HepG2 (cell line): ENCODE measurements at regions not wholly inside any gene's neighbourhood (a gene's known extent, or its start where the extent isn't known, plus 50 kb on each side); places are given as distances from the start of the nearest gene placed in this dataset.

Experiments used
- ATAC-seq: fragments of 200-7000 bp; cut with Tn5 transposase; 3 replicates; pipeline ENCODE4 v1.9.1; 2020; ENCODE audit warnings: mild to moderate bottlenecking, moderate library complexity
- BruUV-seq: library from RNA; stranded (reverse); fragments of 400-500 nt; replicated peaks from 2 replicates; lab custom pipeline; 2021; lab: Mats Ljungman, UMichigan
- CTCF ChIA-PET: fragments of 300-600 bp; formaldehyde crosslinking; extraction: SDS; loops from one replicate; lab custom pipeline; 2021; ENCODE audit warnings: low total read pairs, inconsistent platforms, low intra/inter-chr PET ratio; lab: Yijun Ruan, JAX
- POLR2A ChIA-PET: fragments of 350-600 bp; sonication (Branson Sonifier 250); formaldehyde crosslinking; loops from one replicate; lab custom pipeline; 2020; ENCODE audit warnings: antibody characterized with exemption, inconsistent platforms; lab: Yijun Ruan, JAX
- DNase-seq: peaks from one replicate; pipeline ENCODE4 v3.0.0-alpha.2; 2015; ENCODE audit warnings: low spot score
- FAIRE-seq: peaks from 3 replicates; lab custom pipeline; 2011; peaks lifted over from hg19 to GRCh38; lab: Jason Lieb, UNC
- H2AFZ ChIP-seq: one replicate; pipeline ENCODE4 v1.6.1; 2011; ENCODE audit warnings: low read length, inconsistent platforms
- H3K27ac ChIP-seq: fragments of 300-600 bp; 3 replicates; pipeline ENCODE4 v1.8.0; 2011; ENCODE audit warnings: mixed run types, mild to moderate bottlenecking, mixed read lengths, low read length, inconsistent platforms; ENCODE audit not compliant: insufficient read depth; ENCODE audit errors: extremely low read length
- H3K27me3 ChIP-seq, 2 experiments: fragments of 200-600 bp in 1 of 2; 2 replicates in 1 of 2; 3 replicates in 1 of 2; pipeline versions ENCODE4 v1.6.0 to v1.8.0; 2011; ENCODE audit warnings: low read length in 2 of 2, mild to moderate bottlenecking in 2 of 2, moderate library complexity in 2 of 2, inconsistent platforms in 1 of 2; ENCODE audit not compliant: insufficient read depth in 2 of 2, control insufficient read depth in 1 of 2
- H3K36me3 ChIP-seq, 2 experiments: fragments of 200-600 bp in 1 of 2; replicated peaks in 1 of 2; 2 replicates in 1 of 2; 3 replicates in 1 of 2; pipeline versions ENCODE4 v1.5.1 to v1.8.0; 2011; ENCODE audit warnings: low read length in 2 of 2, inconsistent platforms in 1 of 2; ENCODE audit not compliant: insufficient read depth in 2 of 2, control insufficient read depth in 1 of 2
- H3K4me1 ChIP-seq: 2 replicates; pipeline ENCODE4 v1.5.1; 2012; ENCODE audit warnings: low read length, inconsistent platforms; ENCODE audit not compliant: insufficient read depth
- H3K4me2 ChIP-seq: 2 replicates; pipeline ENCODE4 v1.6.0; 2011; ENCODE audit warnings: low read depth, low read length, inconsistent platforms
- H3K4me3 ChIP-seq, 3 experiments: fragments of 200-600 bp in 1 of 3; sonication (generic), shearing (Covaris generic) in 1 of 3; replicated peaks in 1 of 3; 2 replicates each; pipeline ENCODE4 v1.5.1; 2011 to 2016; ENCODE audit warnings: low read length in 3 of 3, inconsistent platforms in 2 of 3, low read depth in 2 of 3, mild to moderate bottlenecking in 2 of 3, control low read depth in 1 of 3, mixed read lengths in 1 of 3; ENCODE audit not compliant: insufficient read depth in 1 of 3
- H3K79me2 ChIP-seq: one replicate; pipeline ENCODE4 v1.6.1; 2011; ENCODE audit warnings: low read length, inconsistent platforms; ENCODE audit not compliant: insufficient read depth
- H3K9ac ChIP-seq: 2 replicates; pipeline ENCODE4 v1.6.0; 2011; ENCODE audit warnings: mild to moderate bottlenecking, low read depth, low read length, inconsistent platforms; ENCODE audit not compliant: insufficient read depth
- H3K9me3 ChIP-seq: 2 replicates; pipeline ENCODE4 v1.5.1; 2012; ENCODE audit warnings: mild to moderate bottlenecking, low read length
- H4K20me1 ChIP-seq: 2 replicates; pipeline ENCODE4 v1.6.0; 2011; ENCODE audit warnings: inconsistent platforms, mild to moderate bottlenecking, low read length, moderate library complexity; ENCODE audit not compliant: insufficient read depth
- GRHL1 ChIP-seq: sonication (generic); formaldehyde crosslinking; conservative IDR thresholded peaks from 2 replicates; pipeline ENCODE4 v1.8.0; 2022; ENCODE audit warnings: missing genetic modification reagents
- JUN ChIP-seq: sonication (generic); formaldehyde crosslinking; IDR thresholded peaks from 2 replicates; pipeline ENCODE4 v1.4.0; 2020; ENCODE audit warnings: mild to moderate bottlenecking, missing genetic modification reagents
- JUNB ChIP-seq: sonication (generic); formaldehyde crosslinking; IDR thresholded peaks from 2 replicates; pipeline ENCODE4 v1.8.0; 2022; ENCODE audit warnings: missing genetic modification reagents, mild to moderate bottlenecking, borderline replicate concordance
- RFXAP ChIP-seq: sonication (generic); formaldehyde crosslinking; IDR thresholded peaks from 2 replicates; pipeline ENCODE4 v1.4.0; 2020; ENCODE audit warnings: missing genetic modification reagents, borderline replicate concordance
- ZNF234 ChIP-seq: sonication (generic); formaldehyde crosslinking; conservative IDR thresholded peaks from 2 replicates; pipeline ENCODE4 v1.5.1; 2020; ENCODE audit warnings: mild to moderate bottlenecking, missing genetic modification reagents
- ZNF3 ChIP-seq: IDR thresholded peaks from 2 replicates; pipeline ENCODE4 v1.7.0; 2017; ENCODE audit warnings: inconsistent platforms
- ZNF367 ChIP-seq: sonication (generic); formaldehyde crosslinking; IDR thresholded peaks from 2 replicates; pipeline ENCODE4 v1.4.0; 2020; ENCODE audit warnings: missing genetic modification reagents, borderline replicate concordance
- WGBS: methylation state at CpG from one replicate; pipeline ENCODE4 v1.1.6; 2017; ENCODE audit warnings: low lambda C conversion rate; 5-methylcytosine and 5-hydroxymethylcytosine counted together
- in situ Hi-C: cut with HindIII; loops from 2 replicates; pipeline ENCODE4 v1.10.0; 2017; ENCODE audit warnings: low pct_unique_long_range_greater_than_20kb; ENCODE audit not compliant: extremely low pct_ligation_motif_present
- intact Hi-C: fragments of 100-400 bp; cut with micrococcal nuclease; formaldehyde crosslinking; loops from one replicate; pipeline ENCODE4 v1.10.0; 2022; ENCODE audit not compliant: unreplicated experiment
- TF ChIP-seq, protein P1 (sequence below): sonication (generic); formaldehyde crosslinking; IDR thresholded peaks from 2 replicates; pipeline ENCODE4 v1.5.0; 2020; ENCODE audit warnings: mild to moderate bottlenecking, missing genetic modification reagents
- TF ChIP-seq, protein P2 (sequence below): sonication (generic); formaldehyde crosslinking; IDR thresholded peaks from 2 replicates; pipeline ENCODE4 v1.4.0; 2020; ENCODE audit warnings: missing genetic modification reagents

DNA sequence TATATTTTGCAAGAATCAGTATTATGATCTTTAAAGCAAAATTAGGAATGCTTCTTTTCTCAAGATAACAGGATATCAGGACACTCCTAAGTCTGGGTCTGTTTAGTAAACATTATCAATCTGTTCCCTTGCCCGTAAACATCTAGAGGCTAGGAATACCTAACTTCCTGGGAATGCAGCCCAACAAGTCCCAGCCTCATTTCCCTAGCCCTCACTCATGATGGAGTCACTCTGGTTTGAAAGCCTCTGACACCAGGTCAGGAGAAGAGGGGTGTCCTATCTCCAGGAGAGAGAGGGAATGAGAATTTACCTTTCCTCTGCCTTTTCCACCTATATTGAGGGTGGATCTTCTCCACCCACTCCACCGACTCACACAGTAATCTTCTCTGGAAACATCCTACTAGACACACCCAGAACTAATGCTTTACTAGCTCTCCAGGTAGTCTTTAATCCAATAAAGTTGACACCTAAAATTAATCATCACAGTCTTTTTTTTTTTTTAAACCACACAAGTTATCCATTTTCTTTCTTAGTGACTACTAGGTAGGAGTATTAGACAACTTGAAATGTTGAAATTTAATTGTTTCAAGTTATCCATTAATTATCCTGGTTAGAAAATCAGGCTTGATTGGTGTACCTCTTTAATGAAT, 659.3 kb downstream of the USP25 start (continued):
- TF ChIP-seq, protein P1, sequence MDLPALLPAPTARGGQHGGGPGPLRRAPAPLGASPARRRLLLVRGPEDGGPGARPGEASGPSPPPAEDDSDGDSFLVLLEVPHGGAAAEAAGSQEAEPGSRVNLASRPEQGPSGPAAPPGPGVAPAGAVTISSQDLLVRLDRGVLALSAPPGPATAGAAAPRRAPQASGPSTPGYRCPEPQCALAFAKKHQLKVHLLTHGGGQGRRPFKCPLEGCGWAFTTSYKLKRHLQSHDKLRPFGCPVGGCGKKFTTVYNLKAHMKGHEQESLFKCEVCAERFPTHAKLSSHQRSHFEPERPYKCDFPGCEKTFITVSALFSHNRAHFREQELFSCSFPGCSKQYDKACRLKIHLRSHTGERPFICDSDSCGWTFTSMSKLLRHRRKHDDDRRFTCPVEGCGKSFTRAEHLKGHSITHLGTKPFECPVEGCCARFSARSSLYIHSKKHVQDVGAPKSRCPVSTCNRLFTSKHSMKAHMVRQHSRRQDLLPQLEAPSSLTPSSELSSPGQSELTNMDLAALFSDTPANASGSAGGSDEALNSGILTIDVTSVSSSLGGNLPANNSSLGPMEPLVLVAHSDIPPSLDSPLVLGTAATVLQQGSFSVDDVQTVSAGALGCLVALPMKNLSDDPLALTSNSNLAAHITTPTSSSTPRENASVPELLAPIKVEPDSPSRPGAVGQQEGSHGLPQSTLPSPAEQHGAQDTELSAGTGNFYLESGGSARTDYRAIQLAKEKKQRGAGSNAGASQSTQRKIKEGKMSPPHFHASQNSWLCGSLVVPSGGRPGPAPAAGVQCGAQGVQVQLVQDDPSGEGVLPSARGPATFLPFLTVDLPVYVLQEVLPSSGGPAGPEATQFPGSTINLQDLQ (CRISPR knock-in tag) = no peak
- no peak for TF ChIP-seq ZNF367

- WGBS = 29% methylated on average over 2 of the region's 2 CpGs
- H3K9ac ChIP-seq = no peak overlapping the region
- no peaks in the 10 kb centered on the region for H3K36me3 ChIP-seq
- no peak for DNase-seq
- ChIA-PET CTCF (interaction anchor here (0.6 kb wide), 1 partner anchor 895 kb away, joined by 3 read pairs; no protein-coding TSS in a partner anchor), POLR2A (no interaction called here)
- H3K9me3 ChIP-seq = no peaks in the 10 kb centered on the region
- H3K4me3 ChIP-seq = no peak overlapping the region
- ATAC-seq = no peak
- no peaks in the 10 kb centered on the region for H3K27me3 ChIP-seq
- no peak overlapping the region for H3K4me2 ChIP-seq
- no peak for FAIRE-seq
- H2AFZ ChIP-seq = no peak overlapping the region
- TF ChIP-seq ZNF3 = no peak
- intact Hi-C loops (no loop called here), in situ Hi-C loops (no loop called here)
- H3K79me2 ChIP-seq = no peaks in the 10 kb centered on the region
- no peaks in the 10 kb centered on the region for H3K4me1 ChIP-seq
- no peaks in the 10 kb centered on the region for H4K20me1 ChIP-seq
- H3K27ac ChIP-seq = no peak overlapping the region
- no TSS peak for BruUV-seq
Measured at GRCh38 chr21:16389643-16390042, 659.9 kb downstream of the USP25 start.

GRCh38 chr21:16395285-16395684, 665.5 kb downstream of the USP25 start:
- no peak overlapping the region for H3K27ac ChIP-seq
- POLR2A ChIA-PET = no interaction called here
- no peaks in the 10 kb centered on the region for H3K27me3 ChIP-seq
- no peak for TF ChIP-seq JUNB (CRISPR knock-in tag)
- TF ChIP-seq JUN (CRISPR knock-in tag) = no peak
- TF ChIP-seq GRHL1 = no peak
- no peak for TF ChIP-seq ZNF234
- TF ChIP-seq, protein P2, sequence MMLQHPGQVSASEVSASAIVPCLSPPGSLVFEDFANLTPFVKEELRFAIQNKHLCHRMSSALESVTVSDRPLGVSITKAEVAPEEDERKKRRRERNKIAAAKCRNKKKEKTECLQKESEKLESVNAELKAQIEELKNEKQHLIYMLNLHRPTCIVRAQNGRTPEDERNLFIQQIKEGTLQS (CRISPR knock-in tag) = no peak
- TF ChIP-seq RFXAP (CRISPR knock-in tag) = no peak
- no peaks in the 10 kb centered on the region for H4K20me1 ChIP-seq
- H3K4me1 ChIP-seq = no peaks in the 10 kb centered on the region
- H3K4me2 ChIP-seq = no peak overlapping the region
- no peak overlapping the region for H3K9ac ChIP-seq
- H2AFZ ChIP-seq = no peak overlapping the region
- in situ Hi-C loops = no loop called here
- 5% methylated on average over 2 of the region's 2 CpGs for WGBS
- BruUV-seq = no TSS peak
- FAIRE-seq (no peak), ATAC-seq (no peak), DNase-seq (no peak)
- H3K79me2 ChIP-seq = no peaks in the 10 kb centered on the region
- no peaks in the 10 kb centered on the region for H3K36me3 ChIP-seq
- no peak overlapping the region for H3K4me3 ChIP-seq
- CTCF ChIA-PET = no interaction called here
- no peaks in the 10 kb centered on the region for H3K9me3 ChIP-seq
- intact Hi-C loops = no loop called here
